ENCODE measurements at regions not wholly inside any gene's neighbourhood (a gene's known extent, or its start where the extent isn't known, plus 50 kb on each side); places are given as distances from the start of the nearest gene placed in this dataset.

DNA sequence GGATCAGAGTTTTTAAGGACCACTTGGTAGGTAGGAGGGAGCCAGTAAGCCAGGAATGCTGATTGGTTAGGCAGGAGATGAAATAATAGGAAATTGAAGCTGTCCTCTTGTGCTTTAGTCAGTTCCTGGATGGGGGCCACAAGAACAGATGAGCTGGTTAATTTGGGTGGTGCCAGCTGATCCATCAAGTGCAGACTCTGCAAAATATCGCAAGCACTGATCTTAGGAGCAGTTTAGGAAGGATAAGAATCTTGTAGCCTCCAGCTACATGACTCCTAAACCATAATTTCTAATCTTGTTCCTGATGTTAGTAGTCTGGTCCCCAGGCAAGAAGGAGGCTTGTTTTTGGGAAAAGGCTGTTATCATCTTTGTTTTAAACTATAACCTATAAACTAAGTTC is 117.9 kb upstream of the GPR12 start:
- Histone ChIP-seq H3K36me3 (ENCODE audit: control insufficient read depth, insufficient read depth, low read length) (no peaks in the 10 kb centered on the region), H3K4me3 (ENCODE audit: low read length) (no peak overlapping the region), H3K4me1 (ENCODE audit: control insufficient read depth, insufficient read depth, low read length) (peaks cover 4% of the 10 kb centered on the region), H3K9ac (ENCODE audit: extremely low read depth, low read length, poor library complexity, severe bottlenecking) (no peak overlapping the region), H3K9me3 (ENCODE audit: control insufficient read depth, low read length) (peaks cover 15% of the 10 kb centered on the region), H3K27me3 (ENCODE audit: control insufficient read depth, insufficient read depth, low read length, poor library complexity, severe bottlenecking) (no peaks in the 10 kb centered on the region), H3K27ac (ENCODE audit: low read depth, low read length) (no peak overlapping the region)
- H3K4me1 Mint-ChIP-seq = peaks cover 4% of the 10 kb centered on the region
- 100% methylated on average over 1 of the region's 1 CpG; no CpG with 5 or more reads in 1 of the 2 experiments for WGBS, 2 experiments (ENCODE audit: insufficient coverage in 1 of 2, insufficient read length in 1 of 2)
- no peak overlapping the region for H3K27ac Mint-ChIP-seq
- H3K27me3 Mint-ChIP-seq (ENCODE audit: insufficient read depth) = no peaks in the 10 kb centered on the region
- no peaks in the 10 kb centered on the region for H3K36me3 Mint-ChIP-seq (ENCODE audit: low read depth)
- no peak overlapping the region for H3K4me3 Mint-ChIP-seq
- peaks cover 22% of the 10 kb centered on the region for H3K9me3 Mint-ChIP-seq
- DNase-seq = no peak
- TF ChIP-seq, protein P1, sequence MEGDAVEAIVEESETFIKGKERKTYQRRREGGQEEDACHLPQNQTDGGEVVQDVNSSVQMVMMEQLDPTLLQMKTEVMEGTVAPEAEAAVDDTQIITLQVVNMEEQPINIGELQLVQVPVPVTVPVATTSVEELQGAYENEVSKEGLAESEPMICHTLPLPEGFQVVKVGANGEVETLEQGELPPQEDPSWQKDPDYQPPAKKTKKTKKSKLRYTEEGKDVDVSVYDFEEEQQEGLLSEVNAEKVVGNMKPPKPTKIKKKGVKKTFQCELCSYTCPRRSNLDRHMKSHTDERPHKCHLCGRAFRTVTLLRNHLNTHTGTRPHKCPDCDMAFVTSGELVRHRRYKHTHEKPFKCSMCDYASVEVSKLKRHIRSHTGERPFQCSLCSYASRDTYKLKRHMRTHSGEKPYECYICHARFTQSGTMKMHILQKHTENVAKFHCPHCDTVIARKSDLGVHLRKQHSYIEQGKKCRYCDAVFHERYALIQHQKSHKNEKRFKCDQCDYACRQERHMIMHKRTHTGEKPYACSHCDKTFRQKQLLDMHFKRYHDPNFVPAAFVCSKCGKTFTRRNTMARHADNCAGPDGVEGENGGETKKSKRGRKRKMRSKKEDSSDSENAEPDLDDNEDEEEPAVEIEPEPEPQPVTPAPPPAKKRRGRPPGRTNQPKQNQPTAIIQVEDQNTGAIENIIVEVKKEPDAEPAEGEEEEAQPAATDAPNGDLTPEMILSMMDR (conservative IDR thresholded peaks at IDR 0.05) = no peak

DNA sequence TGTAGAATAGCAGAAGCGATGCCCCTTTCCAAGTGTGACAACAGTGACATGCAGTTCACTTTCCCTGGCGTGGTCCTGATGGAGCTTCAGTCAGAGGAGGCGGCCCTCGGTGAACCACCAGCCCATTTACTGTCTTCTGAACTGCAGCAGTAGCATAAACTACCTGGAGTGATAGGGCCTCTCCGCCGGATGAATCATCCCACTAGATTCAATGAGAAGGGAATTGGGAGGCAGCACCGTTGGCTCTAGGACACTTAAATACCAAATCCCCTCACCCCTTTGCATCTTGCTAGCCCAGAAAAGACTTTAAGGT is 112.8 kb upstream of the GPR12 start:
- Histone ChIP-seq H3K4me3 (ENCODE audit: low read length) (no peak overlapping the region), H3K27ac (ENCODE audit: low read depth, low read length) (no peak overlapping the region), H3K9ac (ENCODE audit: extremely low read depth, low read length, poor library complexity, severe bottlenecking) (no peak overlapping the region), H3K36me3 (ENCODE audit: control insufficient read depth, insufficient read depth, low read length) (no peaks in the 10 kb centered on the region), H3K4me1 (ENCODE audit: control insufficient read depth, insufficient read depth, low read length) (no peaks in the 10 kb centered on the region), H3K9me3 (ENCODE audit: control insufficient read depth, low read length) (peaks cover 15% of the 10 kb centered on the region), H3K27me3 (ENCODE audit: control insufficient read depth, insufficient read depth, low read length, poor library complexity, severe bottlenecking) (peaks cover 35% of the 10 kb centered on the region)
- Mint-ChIP-seq H3K4me3 (no peak overlapping the region), H3K27me3 (ENCODE audit: insufficient read depth) (no peaks in the 10 kb centered on the region), H3K4me1 (no peaks in the 10 kb centered on the region), H3K36me3 (ENCODE audit: low read depth) (no peaks in the 10 kb centered on the region), H3K9me3 (peaks cover 22% of the 10 kb centered on the region), H3K27ac (no peak overlapping the region)
- TF ChIP-seq, protein P1 (conservative IDR thresholded peaks at IDR 0.05) = no peak
- 59 to 74% methylated on average over 2 to 7 of the region's 7 CpGs for WGBS, 2 experiments (ENCODE audit: insufficient coverage in 1 of 2, insufficient read length in 1 of 2)
- peak; percentile 50 for DNase-seq

DNA sequence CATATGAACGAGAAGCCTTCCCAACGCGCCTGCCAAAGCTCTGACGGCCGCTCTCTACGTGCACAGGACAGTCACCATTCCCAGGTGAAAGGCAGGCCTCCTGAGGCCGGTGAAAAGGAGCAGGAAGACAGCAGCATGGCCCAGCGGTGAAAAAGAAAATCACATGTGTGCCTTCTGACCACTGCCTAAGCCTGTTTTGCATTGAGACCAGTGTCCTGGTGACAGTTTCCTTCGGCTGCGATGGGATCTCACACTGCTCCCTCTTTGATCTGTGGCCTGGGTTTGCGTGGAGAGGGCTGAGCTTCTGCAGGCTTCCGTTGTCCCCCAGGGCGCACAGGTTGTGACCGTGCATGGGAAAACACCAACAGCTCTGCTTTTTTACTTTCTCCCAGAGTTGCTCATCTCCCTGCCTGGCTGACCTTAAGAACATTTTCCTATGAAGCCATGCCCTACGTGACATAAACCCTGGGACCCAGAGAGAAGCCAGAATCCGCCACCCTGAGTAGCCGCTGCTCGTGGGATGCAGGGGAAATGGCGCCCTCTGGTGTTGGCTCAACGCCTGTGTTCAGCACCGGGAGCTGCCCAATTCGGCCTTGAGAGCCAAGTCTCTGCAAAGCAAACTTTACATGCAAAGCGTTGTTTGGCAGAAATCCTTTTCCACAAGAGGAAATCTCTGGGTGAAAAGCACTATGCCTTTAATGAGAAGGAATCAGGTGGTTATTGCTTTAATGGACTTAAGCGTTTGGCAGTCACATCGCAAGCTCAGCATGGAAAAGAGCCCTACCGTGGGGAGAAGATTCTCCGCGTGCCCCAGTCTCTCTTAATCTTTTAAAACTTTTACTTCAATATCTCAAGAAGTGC is 112.2 kb upstream of the GPR12 start:
- DNase-seq = peak; percentile 92
- H3K4me1 ChIP-seq (ENCODE audit: control insufficient read depth, insufficient read depth, low read length) = no peaks in the 10 kb centered on the region
- 62 to 69% methylated on average over 23 to 28 of the region's 28 CpGs for WGBS, 2 experiments (ENCODE audit: insufficient coverage in 1 of 2, insufficient read length in 1 of 2)

More for the DNA sequence above, 112.2 kb upstream of the GPR12 start:
- Histone ChIP-seq H3K9ac (ENCODE audit: extremely low read depth, low read length, poor library complexity, severe bottlenecking) (no peak overlapping the region), H3K27me3 (ENCODE audit: control insufficient read depth, insufficient read depth, low read length, poor library complexity, severe bottlenecking) (peaks cover 40% of the 10 kb centered on the region), H3K9me3 (ENCODE audit: control insufficient read depth, low read length) (peaks cover 15% of the 10 kb centered on the region), H3K36me3 (ENCODE audit: control insufficient read depth, insufficient read depth, low read length) (no peaks in the 10 kb centered on the region), H3K27ac (ENCODE audit: low read depth, low read length) (no peak overlapping the region), H3K4me3 (ENCODE audit: low read length) (no peak overlapping the region)
- Mint-ChIP-seq H3K36me3 (ENCODE audit: low read depth) (no peaks in the 10 kb centered on the region), H3K9me3 (peaks cover 17% of the 10 kb centered on the region), H3K4me1 (no peaks in the 10 kb centered on the region), H3K27ac (no peak overlapping the region), H3K4me3 (no peak overlapping the region), H3K27me3 (ENCODE audit: insufficient read depth) (no peaks in the 10 kb centered on the region)
- TF ChIP-seq, protein P1 (conservative IDR thresholded peaks at IDR 0.05) = peak; percentile 96
